ENCODE measurements at regions not wholly inside any gene's neighbourhood (a gene's known extent, or its start where the extent isn't known, plus 50 kb on each side); places are given as distances from the start of the nearest gene placed in this dataset.
A peak's percentile ranks its signal among the peaks of the same experiment; 100 is the strongest.

DNA sequence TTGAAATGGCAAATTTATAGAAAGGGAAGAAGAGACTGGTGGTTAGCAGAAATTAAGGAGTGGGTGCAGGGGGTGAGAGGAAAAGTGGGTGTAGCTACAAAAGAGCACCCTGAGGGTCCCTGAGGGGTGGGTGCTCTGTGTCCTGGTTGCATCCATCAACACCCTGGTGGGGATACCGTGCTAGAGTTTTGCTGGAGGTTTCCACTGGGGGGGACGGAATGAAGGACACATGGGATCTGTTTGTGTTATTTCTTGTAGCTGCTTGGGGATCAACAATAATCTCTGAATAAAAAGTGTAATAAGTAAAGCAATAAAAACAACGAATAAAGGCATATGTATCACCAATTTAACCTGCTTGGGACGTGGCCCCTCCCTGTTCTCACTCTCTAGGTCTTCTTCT, 175.3 kb downstream of the KIF26A start:
- no peaks in the 10 kb centered on the region for H3K27me3 ChIP-seq
- no peaks in the 10 kb centered on the region for H3K36me3 ChIP-seq (replicated peaks in 1 of 2)
- H3K9me3 ChIP-seq (replicated peaks in 1 of 3) = no peaks in the 10 kb centered on the region
- no peak overlapping the region for H3K27ac ChIP-seq
- H3K4me1 ChIP-seq (replicated peaks in 1 of 2) = no peaks in the 10 kb centered on the region
- intact Hi-C loops (cut with DNase I) = no loop called here
- peak in 2 of 7 donors; percentile 3 to 17 for DNase-seq
- TF ChIP-seq, protein P1, sequence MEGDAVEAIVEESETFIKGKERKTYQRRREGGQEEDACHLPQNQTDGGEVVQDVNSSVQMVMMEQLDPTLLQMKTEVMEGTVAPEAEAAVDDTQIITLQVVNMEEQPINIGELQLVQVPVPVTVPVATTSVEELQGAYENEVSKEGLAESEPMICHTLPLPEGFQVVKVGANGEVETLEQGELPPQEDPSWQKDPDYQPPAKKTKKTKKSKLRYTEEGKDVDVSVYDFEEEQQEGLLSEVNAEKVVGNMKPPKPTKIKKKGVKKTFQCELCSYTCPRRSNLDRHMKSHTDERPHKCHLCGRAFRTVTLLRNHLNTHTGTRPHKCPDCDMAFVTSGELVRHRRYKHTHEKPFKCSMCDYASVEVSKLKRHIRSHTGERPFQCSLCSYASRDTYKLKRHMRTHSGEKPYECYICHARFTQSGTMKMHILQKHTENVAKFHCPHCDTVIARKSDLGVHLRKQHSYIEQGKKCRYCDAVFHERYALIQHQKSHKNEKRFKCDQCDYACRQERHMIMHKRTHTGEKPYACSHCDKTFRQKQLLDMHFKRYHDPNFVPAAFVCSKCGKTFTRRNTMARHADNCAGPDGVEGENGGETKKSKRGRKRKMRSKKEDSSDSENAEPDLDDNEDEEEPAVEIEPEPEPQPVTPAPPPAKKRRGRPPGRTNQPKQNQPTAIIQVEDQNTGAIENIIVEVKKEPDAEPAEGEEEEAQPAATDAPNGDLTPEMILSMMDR (IDR thresholded peaks at IDR 0.05) = no peak
- TF ChIP-seq POLR2A (IDR thresholded peaks at IDR 0.05) = no peak
- WGBS, 4 donors = 73 to 91% (median 81%) methylated on average over 4 of the region's 4 CpGs
- H3K4me3 ChIP-seq = no peak overlapping the region

DNA sequence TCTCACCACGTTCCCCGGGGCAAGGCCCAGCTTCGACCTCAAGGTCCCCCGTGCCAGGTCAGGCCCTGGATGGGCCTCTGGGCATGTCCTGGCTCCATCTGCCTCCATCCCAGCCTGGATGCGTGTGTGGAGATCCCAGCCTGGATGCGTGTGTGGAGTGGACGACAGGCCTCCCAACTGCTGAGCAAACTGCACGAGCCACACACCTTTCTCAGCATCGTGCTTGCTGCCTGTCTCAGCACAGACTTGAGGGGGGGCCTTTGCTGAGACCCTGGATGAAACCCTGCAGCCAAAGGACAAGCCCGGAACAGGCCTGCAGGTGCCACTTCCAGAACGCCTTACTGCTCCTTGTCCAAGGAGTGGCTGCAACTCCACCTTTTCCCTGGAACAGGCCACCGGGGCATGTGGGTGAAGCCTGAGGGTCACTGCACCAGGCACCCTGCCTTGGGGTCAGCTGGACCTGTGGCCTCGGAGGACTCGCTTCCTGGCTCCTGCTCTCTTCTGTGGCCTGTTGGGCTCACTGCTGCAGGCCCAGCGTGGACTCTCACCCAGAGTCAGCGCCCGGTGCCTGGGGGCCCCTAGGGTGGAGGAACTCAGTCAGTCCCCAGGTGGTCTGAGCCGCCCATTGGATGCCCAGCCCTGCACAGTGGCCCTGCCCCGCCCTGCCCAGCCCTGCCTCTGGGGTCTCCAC, 176.0 kb downstream of the KIF26A start:
- Histone ChIP-seq H3K36me3 (replicated peaks in 1 of 2) (no peaks in the 10 kb centered on the region), H3K4me3 (no peak overlapping the region), H3K9me3 (replicated peaks in 1 of 3) (no peaks in the 10 kb centered on the region), H3K27me3 (no peaks in the 10 kb centered on the region), H3K27ac (no peak overlapping the region), H3K4me1 (replicated peaks in 1 of 2) (no peaks in the 10 kb centered on the region)
- WGBS, 4 donors = 76 to 83% (median 80%) methylated on average over 12 to 19 of the region's 19 CpGs
- TF ChIP-seq, protein P1 (IDR thresholded peaks at IDR 0.05) = no peak
- TF ChIP-seq POLR2A (IDR thresholded peaks at IDR 0.05) = no peak
- intact Hi-C loops (cut with DNase I) = no loop called here
- DNase-seq = peak in 4 of 7 donors; percentile 4 to 41 (median 10)

DNA sequence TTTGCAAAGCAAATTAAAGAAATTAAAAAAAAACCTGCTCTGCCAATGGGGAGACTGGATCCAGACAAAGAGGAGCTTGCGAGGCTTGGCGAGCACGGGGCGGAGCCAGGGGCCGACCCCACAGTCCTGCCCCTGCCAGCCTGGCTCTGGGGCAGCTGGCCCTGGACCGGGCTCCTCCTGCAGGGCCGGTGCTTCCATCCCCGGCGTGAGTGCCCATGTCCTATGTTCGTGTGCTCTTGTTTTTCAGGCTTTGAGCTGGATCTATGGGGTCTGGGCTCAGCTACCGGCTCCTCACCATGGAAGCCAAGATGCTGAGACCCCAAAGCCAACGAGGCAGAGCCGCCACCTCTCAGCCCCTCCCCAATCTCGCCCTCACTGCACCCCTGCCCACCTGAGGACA, 176.8 kb downstream of the KIF26A start:
- Histone ChIP-seq H3K9me3 (replicated peaks in 1 of 3) (no peaks in the 10 kb centered on the region), H3K36me3 (replicated peaks in 1 of 2) (no peaks in the 10 kb centered on the region), H3K27me3 (no peaks in the 10 kb centered on the region), H3K4me3 (no peak overlapping the region), H3K27ac (no peak overlapping the region), H3K4me1 (replicated peaks in 1 of 2) (no peaks in the 10 kb centered on the region)
- intact Hi-C loops (cut with DNase I) = no loop called here
- TF ChIP-seq POLR2A (IDR thresholded peaks at IDR 0.05) = no peak
- TF ChIP-seq, protein P1 (IDR thresholded peaks at IDR 0.05) = no peak
- 84 to 90% (median 87%) methylated on average over 9 to 14 of the region's 14 CpGs for WGBS, 4 donors
- peak in 2 of 7 donors; percentile 6 to 20 for DNase-seq

DNA sequence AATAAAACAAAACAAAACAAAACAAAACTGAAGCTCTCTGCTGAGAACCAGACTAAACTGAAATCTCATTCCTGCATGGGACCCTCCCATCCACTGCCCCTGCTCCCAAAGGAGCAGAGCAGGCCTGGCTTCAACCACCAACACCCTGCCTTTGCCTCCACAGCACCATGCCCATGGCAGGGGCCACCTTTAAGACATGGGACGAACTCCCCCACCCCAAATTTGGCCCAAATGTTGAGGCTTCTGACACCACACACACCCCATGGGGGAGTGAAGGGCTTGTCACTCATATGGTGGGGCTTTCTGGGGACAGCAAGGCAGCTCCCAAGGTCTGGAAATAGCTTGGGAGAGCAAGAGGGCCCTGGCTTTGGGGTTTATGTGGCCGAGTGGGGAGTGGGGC, 177.2 kb downstream of the KIF26A start:
- TF ChIP-seq, protein P1 (IDR thresholded peaks at IDR 0.05) = no peak
- H3K27ac ChIP-seq = no peak overlapping the region
- 84 to 95% (median 87%) methylated on average over 2 of the region's 2 CpGs for WGBS, 4 donors

More for the DNA sequence above, 177.2 kb downstream of the KIF26A start:
- intact Hi-C loops (cut with DNase I) = no loop called here
- no peaks in the 10 kb centered on the region for H3K4me1 ChIP-seq (replicated peaks in 1 of 2)
- no peaks in the 10 kb centered on the region for H3K36me3 ChIP-seq (replicated peaks in 1 of 2)
- DNase-seq = peak in 1 of 7 donors; percentile 11
- H3K9me3 ChIP-seq (replicated peaks in 1 of 3) = no peaks in the 10 kb centered on the region
- H3K4me3 ChIP-seq = no peak overlapping the region
- no peaks in the 10 kb centered on the region for H3K27me3 ChIP-seq

Measured in adrenal gland (tissue), 9 donors.